SK-N-SH (cell line): ENCODE measurements at regions not wholly inside any gene's neighbourhood (a gene's known extent, or its start where the extent isn't known, plus 50 kb on each side); places are given as distances from the start of the nearest gene placed in this dataset.

Source experiments
- CTCF ChIA-PET: fragments of 300-600, 350-600 bp; formaldehyde crosslinking; extraction: SDS; loops from one replicate; lab custom pipeline; 2021; lab: Yijun Ruan, JAX
- POLR2A ChIA-PET: fragments of 350-600 bp; sonication (Branson Sonifier 250); formaldehyde crosslinking; extraction: SDS; loops from one replicate; lab custom pipeline; 2020; ENCODE audit warnings: antibody characterized with exemption, inconsistent platforms; lab: Yijun Ruan, JAX
- DNase-seq: peaks from one replicate; pipeline ENCODE4 v3.0.0; 2012
- H2AFZ ChIP-seq: fragments of 200-600 bp; sonication (generic); 2 replicates; pipeline ENCODE4 v1.8.1; 2016; ENCODE audit warnings: antibody characterized with exemption, mild to moderate bottlenecking, low read depth
- H3F3A ChIP-seq: fragments of 200-600 bp; sonication (generic); replicated peaks from 2 replicates; pipeline ENCODE3; 2016; ENCODE audit warnings: antibody characterized with exemption, mild to moderate bottlenecking; ENCODE audit not compliant: insufficient read depth
- H3K27ac ChIP-seq, 2 experiments: fragments of 200-500 bp in 1 of 2; fragments of 200-600 bp in 1 of 2; sonication (Bioruptor generic) in 1 of 2; sonication (generic), shearing (Covaris generic) in 1 of 2; 2 replicates each; pipeline versions ENCODE4 v1.5.1 to v1.6.1; 2014 to 2016; ENCODE audit warnings: low read depth in 2 of 2, inconsistent platforms in 1 of 2, low read length in 1 of 2, mild to moderate bottlenecking in 1 of 2, mixed read lengths in 1 of 2
- H3K27me3 ChIP-seq: fragments of 200-600 bp; sonication (generic), shearing (Covaris generic); 2 replicates; pipeline ENCODE4 v1.6.1; 2016; ENCODE audit warnings: mixed run types; ENCODE audit not compliant: insufficient read depth
- H3K36me3 ChIP-seq, 2 experiments: fragments of 200-500 bp in 1 of 2; fragments of 200-600 bp in 1 of 2; sonication (Bioruptor generic) in 1 of 2; sonication (generic) in 1 of 2; replicated peaks in 1 of 2; 2 replicates each; pipeline versions ENCODE3 to v1.5.1; 2014 to 2016; ENCODE audit warnings: low read length in 1 of 2, mild to moderate bottlenecking in 1 of 2; ENCODE audit not compliant: insufficient read depth in 2 of 2, control insufficient read depth in 1 of 2
- H3K4me1 ChIP-seq, 2 experiments: fragments of 200-500 bp in 1 of 2; fragments of 200-600 bp in 1 of 2; sonication (Bioruptor generic) in 1 of 2; sonication (generic), shearing (Covaris generic) in 1 of 2; 2 replicates each; pipeline versions ENCODE4 v1.5.1 to v1.6.1; 2014 to 2016; ENCODE audit warnings: low read depth in 1 of 2, low read length in 1 of 2, mixed run types in 1 of 2; ENCODE audit not compliant: insufficient read depth in 2 of 2, control insufficient read depth in 1 of 2
- H3K4me2 ChIP-seq: fragments of 200-600 bp; sonication (generic), shearing (Covaris generic); 2 replicates; pipeline ENCODE4 v1.6.1; 2017; ENCODE audit warnings: mixed run types
- H3K4me3 ChIP-seq, 2 experiments: fragments of 200-500 bp in 1 of 2; fragments of 200-600 bp in 1 of 2; sonication (Bioruptor generic) in 1 of 2; sonication (generic), shearing (Covaris generic) in 1 of 2; 2 replicates each; pipeline versions ENCODE4 v1.5.1 to v1.8.1; 2014 to 2016; ENCODE audit warnings: low read depth in 2 of 2, inconsistent platforms in 1 of 2, low read length in 1 of 2, mild to moderate bottlenecking in 1 of 2, mixed read lengths in 1 of 2, moderate library complexity in 1 of 2
- H3K79me2 ChIP-seq: fragments of 200-600 bp; sonication (generic); 2 replicates; pipeline ENCODE4 v1.8.1; 2017; ENCODE audit warnings: mild to moderate bottlenecking; ENCODE audit not compliant: insufficient read depth
- H3K9ac ChIP-seq: fragments of 200-600 bp; sonication (generic); 2 replicates; pipeline ENCODE4 v1.6.1; 2017; ENCODE audit warnings: mixed run types
- H3K9me2 ChIP-seq: fragments of 200-600 bp; sonication (generic); 2 replicates; pipeline ENCODE4 v1.6.1; 2017; ENCODE audit warnings: mixed run types
- H3K9me3 ChIP-seq: fragments of 200-600 bp; sonication (generic); 2 replicates; pipeline ENCODE4 v1.6.1; 2017; ENCODE audit warnings: mixed run types, mild to moderate bottlenecking, moderate library complexity
- H4K20me1 ChIP-seq: fragments of 200-600 bp; sonication (generic); 2 replicates; pipeline ENCODE4 v1.6.1; 2017; ENCODE audit warnings: mild to moderate bottlenecking, mixed run types; ENCODE audit not compliant: insufficient read depth
- CHD2 ChIP-seq: fragments of 150-350 bp; IDR thresholded peaks from 2 replicates; pipeline ENCODE4 v1.6.1; 2018; ENCODE audit warnings: low read length; ENCODE audit not compliant: partially characterized antibody
- EP300 ChIP-seq, 2 experiments: IDR thresholded peaks; 2 replicates each; pipeline versions ENCODE4 v1.4.0 to v1.6.1; 2012; ENCODE audit warnings: borderline replicate concordance in 1 of 2, low read depth in 1 of 2, low read length in 1 of 2
- FOSL2 ChIP-seq: IDR thresholded peaks from 2 replicates; pipeline ENCODE4 v1.4.0; 2012; ENCODE audit warnings: low read depth, mild to moderate bottlenecking, moderate library complexity, borderline replicate concordance
- FOXM1 ChIP-seq: IDR thresholded peaks from 2 replicates; pipeline ENCODE4 v1.4.0; 2012; ENCODE audit warnings: low read depth, mild to moderate bottlenecking
- GABPA ChIP-seq: IDR thresholded peaks from 2 replicates; pipeline ENCODE4 v1.4.0; 2012; ENCODE audit warnings: low read depth, mild to moderate bottlenecking
- JUND ChIP-seq: IDR thresholded peaks from 2 replicates; pipeline ENCODE4 v1.4.0; 2012
- MXI1 ChIP-seq: IDR thresholded peaks from 2 replicates; pipeline ENCODE4 v1.6.1; 2012; ENCODE audit warnings: mild to moderate bottlenecking, low read depth, low read length, improper control_type of control experiment
- NFIC ChIP-seq: IDR thresholded peaks from 2 replicates; pipeline ENCODE4 v1.4.0; 2012; ENCODE audit warnings: borderline replicate concordance
- POLR2AphosphoS5 ChIP-seq: IDR thresholded peaks from 2 replicates; pipeline ENCODE4 v1.6.1; 2012; ENCODE audit warnings: low read depth, low read length
- RAD21 ChIP-seq: IDR thresholded peaks from 2 replicates; pipeline ENCODE4 v1.6.1; 2012; ENCODE audit warnings: mild to moderate bottlenecking, low read length
- RCOR1 ChIP-seq: fragments of 150-350 bp; IDR thresholded peaks from 2 replicates; pipeline ENCODE4 v1.6.1; 2017; ENCODE audit warnings: antibody characterized with exemption, low read length
- RXRA ChIP-seq: IDR thresholded peaks from 2 replicates; pipeline ENCODE4 v1.4.0; 2012; ENCODE audit warnings: low read depth, mild to moderate bottlenecking, borderline replicate concordance
- SIN3A ChIP-seq: IDR thresholded peaks from 2 replicates; pipeline ENCODE4 v1.6.1; 2012; ENCODE audit warnings: low read depth, mild to moderate bottlenecking, low read length, moderate library complexity, borderline replicate concordance
- SMC3 ChIP-seq: IDR thresholded peaks from 2 replicates; pipeline ENCODE4 v1.6.1; 2012; ENCODE audit warnings: low read depth, low read length, improper control_type of control experiment
- TCF12 ChIP-seq: IDR thresholded peaks from 2 replicates; pipeline ENCODE4 v1.4.0; 2012
- TEAD4 ChIP-seq: IDR thresholded peaks from 2 replicates; pipeline ENCODE4 v1.4.0; 2012; ENCODE audit warnings: mild to moderate bottlenecking, borderline replicate concordance; ENCODE audit not compliant: insufficient read depth
- YY1 ChIP-seq: IDR thresholded peaks from 2 replicates; pipeline ENCODE4 v1.4.0; 2012; ENCODE audit warnings: low read depth, mild to moderate bottlenecking
- WGBS: methylation state at CpG from one replicate; pipeline ENCODE4 v1.1.6; 2017; ENCODE audit warnings: low lambda C conversion rate; 5-methylcytosine and 5-hydroxymethylcytosine counted together
- TF ChIP-seq, protein P1 (sequence below): IDR thresholded peaks from 2 replicates; pipeline ENCODE4 v1.4.0; 2012; ENCODE audit warnings: low read depth, borderline replicate concordance
- TF ChIP-seq, protein P2 (sequence below): fragments of 200-600 bp; sonication (generic); IDR thresholded peaks from 2 replicates; pipeline ENCODE4 v1.6.1; 2017; ENCODE audit warnings: antibody characterized with exemption, mild to moderate bottlenecking, moderate library complexity

- H3K27me3 ChIP-seq, result no peaks in the 10 kb centered on the region
- H3K27ac ChIP-seq, result no peak overlapping the region
- no peak overlapping the region for H3K9ac ChIP-seq
- peaks cover 9% of the 10 kb centered on the region; the same call in 1 of the 2 replicates for H3K9me3 ChIP-seq
- DNase-seq, result peak; percentile 25
- 24% methylated on average over 10 of the region's 10 CpGs for WGBS
- TF ChIP-seq GABPA (no peak), TEAD4 (no peak), MXI1 (peak; percentile 46; the same call in 1 of the 2 replicates)
- ChIA-PET POLR2A (no interaction called here), CTCF (interaction anchor here (1.1 kb wide), 2 partner anchors 25 to 160 kb away, joined by 3 to 5 read pairs; no protein-coding TSS in a partner anchor)
- peaks cover 0 to 2% of the 10 kb centered on the region in 2 experiments; a peak in 1 of 4 replicates for H3K4me1 ChIP-seq
- H2AFZ ChIP-seq, result no peak overlapping the region
- H3F3A ChIP-seq, result no peaks in the 10 kb centered on the region
- no peak overlapping the region for H3K4me3 ChIP-seq
- no peaks in the 10 kb centered on the region for H3K79me2 ChIP-seq
- H3K4me2 ChIP-seq, result no peak overlapping the region
- H4K20me1 ChIP-seq, result no peaks in the 10 kb centered on the region
- no peaks in the 10 kb centered on the region for H3K9me2 ChIP-seq
- no peaks in the 10 kb centered on the region for H3K36me3 ChIP-seq
Observed at GRCh38 chr6:166058064-166058739, 109.4 kb downstream of the TBXT start.

DNA sequence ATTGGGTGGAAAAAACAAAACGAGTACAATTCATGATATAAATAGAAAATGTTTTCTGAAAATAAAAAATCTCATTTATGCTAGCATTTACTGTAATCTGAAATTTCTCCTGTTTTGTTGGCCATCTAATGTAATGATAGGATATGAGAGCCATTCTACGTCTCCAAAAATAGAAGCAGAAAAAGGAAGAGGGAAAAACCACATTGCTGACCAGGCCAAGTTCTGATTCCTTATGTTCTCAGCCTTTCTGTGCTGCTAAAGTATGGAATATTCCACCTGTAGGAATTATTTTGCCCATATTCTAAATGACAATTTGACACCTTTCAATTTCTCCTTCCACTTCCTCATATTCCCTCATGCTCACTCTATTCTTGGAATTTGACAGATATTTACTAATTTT is 110.2 kb downstream of the TBXT start:
- no peaks in the 10 kb centered on the region for H3K36me3 ChIP-seq
- WGBS, result 22% methylated on average over 2 of the region's 2 CpGs
- peaks cover 9% of the 10 kb centered on the region for H3K9me3 ChIP-seq
- no peaks in the 10 kb centered on the region for H4K20me1 ChIP-seq
- TF ChIP-seq YY1 (no peak), SIN3A (no peak), FOXM1 (no peak), RXRA (no peak)
- POLR2A ChIA-PET, result no interaction called here
- H3K4me2 ChIP-seq, result no peak overlapping the region
- H3K9me2 ChIP-seq, result no peaks in the 10 kb centered on the region
- H3K9ac ChIP-seq, result no peak overlapping the region
- H3K4me1 ChIP-seq, result peaks cover 0 to 2% of the 10 kb centered on the region in 2 experiments; a peak in 1 of 4 replicates
- H3K4me3 ChIP-seq, result no peak overlapping the region
- no peak overlapping the region for H3K27ac ChIP-seq
- H3K79me2 ChIP-seq, result no peaks in the 10 kb centered on the region
- H3K27me3 ChIP-seq, result no peaks in the 10 kb centered on the region
- no peaks in the 10 kb centered on the region for H3F3A ChIP-seq
- CTCF ChIA-PET, result interaction anchor here (1.1 kb wide), 2 partner anchors 24 to 160 kb away, joined by 3 to 5 read pairs; no protein-coding TSS in a partner anchor
- no peak overlapping the region for H2AFZ ChIP-seq
- no peak for DNase-seq

DNA sequence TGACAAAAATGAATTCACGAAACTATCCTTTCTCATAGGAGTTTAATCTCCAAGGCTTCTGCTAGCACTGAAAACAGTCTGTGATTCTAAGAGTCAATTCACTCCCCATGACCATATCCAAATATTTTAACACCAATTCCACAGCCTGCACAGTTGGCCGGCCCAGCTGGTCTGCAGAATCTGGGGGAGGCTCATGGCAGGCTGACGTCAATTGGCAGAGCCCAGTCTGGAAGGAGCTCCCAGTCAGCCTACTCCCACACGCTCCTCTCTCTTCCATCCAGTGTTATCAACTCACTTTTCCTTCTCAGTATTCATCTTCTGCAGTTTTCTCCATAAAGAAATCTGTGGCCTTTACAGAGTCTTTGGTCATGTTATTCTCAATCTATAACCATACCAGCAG is 111.0 kb downstream of the TBXT start:
- ChIA-PET CTCF (no interaction called here), POLR2A (no interaction called here)
- TF ChIP-seq POLR2AphosphoS5 (no peak), RXRA (no peak), RCOR1 (no peak), JUND (no peak), NFIC (no peak), SMC3 (no peak), EP300 (IDR thresholded peaks at IDR 0.05; ENCODE audit: borderline replicate concordance in 1 of 2, low read depth in 1 of 2, low read length in 1 of 2) (no peak), FOSL2 (no peak), TCF12 (no peak), CHD2 (no peak), RAD21 (no peak), SIN3A (no peak)
- TF ChIP-seq, protein P1, sequence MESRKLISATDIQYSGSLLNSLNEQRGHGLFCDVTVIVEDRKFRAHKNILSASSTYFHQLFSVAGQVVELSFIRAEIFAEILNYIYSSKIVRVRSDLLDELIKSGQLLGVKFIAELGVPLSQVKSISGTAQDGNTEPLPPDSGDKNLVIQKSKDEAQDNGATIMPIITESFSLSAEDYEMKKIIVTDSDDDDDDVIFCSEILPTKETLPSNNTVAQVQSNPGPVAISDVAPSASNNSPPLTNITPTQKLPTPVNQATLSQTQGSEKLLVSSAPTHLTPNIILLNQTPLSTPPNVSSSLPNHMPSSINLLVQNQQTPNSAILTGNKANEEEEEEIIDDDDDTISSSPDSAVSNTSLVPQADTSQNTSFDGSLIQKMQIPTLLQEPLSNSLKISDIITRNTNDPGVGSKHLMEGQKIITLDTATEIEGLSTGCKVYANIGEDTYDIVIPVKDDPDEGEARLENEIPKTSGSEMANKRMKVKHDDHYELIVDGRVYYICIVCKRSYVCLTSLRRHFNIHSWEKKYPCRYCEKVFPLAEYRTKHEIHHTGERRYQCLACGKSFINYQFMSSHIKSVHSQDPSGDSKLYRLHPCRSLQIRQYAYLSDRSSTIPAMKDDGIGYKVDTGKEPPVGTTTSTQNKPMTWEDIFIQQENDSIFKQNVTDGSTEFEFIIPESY, result no peak
- TF ChIP-seq, protein P2, sequence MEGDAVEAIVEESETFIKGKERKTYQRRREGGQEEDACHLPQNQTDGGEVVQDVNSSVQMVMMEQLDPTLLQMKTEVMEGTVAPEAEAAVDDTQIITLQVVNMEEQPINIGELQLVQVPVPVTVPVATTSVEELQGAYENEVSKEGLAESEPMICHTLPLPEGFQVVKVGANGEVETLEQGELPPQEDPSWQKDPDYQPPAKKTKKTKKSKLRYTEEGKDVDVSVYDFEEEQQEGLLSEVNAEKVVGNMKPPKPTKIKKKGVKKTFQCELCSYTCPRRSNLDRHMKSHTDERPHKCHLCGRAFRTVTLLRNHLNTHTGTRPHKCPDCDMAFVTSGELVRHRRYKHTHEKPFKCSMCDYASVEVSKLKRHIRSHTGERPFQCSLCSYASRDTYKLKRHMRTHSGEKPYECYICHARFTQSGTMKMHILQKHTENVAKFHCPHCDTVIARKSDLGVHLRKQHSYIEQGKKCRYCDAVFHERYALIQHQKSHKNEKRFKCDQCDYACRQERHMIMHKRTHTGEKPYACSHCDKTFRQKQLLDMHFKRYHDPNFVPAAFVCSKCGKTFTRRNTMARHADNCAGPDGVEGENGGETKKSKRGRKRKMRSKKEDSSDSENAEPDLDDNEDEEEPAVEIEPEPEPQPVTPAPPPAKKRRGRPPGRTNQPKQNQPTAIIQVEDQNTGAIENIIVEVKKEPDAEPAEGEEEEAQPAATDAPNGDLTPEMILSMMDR, result no peak

More for the DNA sequence above, 111.0 kb downstream of the TBXT start:
- Histone ChIP-seq H3K4me1 (peaks cover 0 to 2% of the 10 kb centered on the region in 2 experiments; a peak in 1 of 4 replicates), H3K4me3 (no peak overlapping the region), H3K36me3 (no peaks in the 10 kb centered on the region), H2AFZ (no peak overlapping the region), H3K4me2 (no peak overlapping the region), H4K20me1 (no peaks in the 10 kb centered on the region), H3F3A (no peaks in the 10 kb centered on the region), H3K9ac (no peak overlapping the region), H3K79me2 (no peaks in the 10 kb centered on the region), H3K9me2 (no peaks in the 10 kb centered on the region), H3K27me3 (no peaks in the 10 kb centered on the region), H3K9me3 (peaks cover 9% of the 10 kb centered on the region), H3K27ac (no peak overlapping the region)
- WGBS, result 52% methylated on average over 4 of the region's 4 CpGs
- DNase-seq, result no peak
